Upper lobe of right lung (tissue), 1 donor: ENCODE measurements at regions not wholly inside any gene's neighbourhood (a gene's known extent, or its start where the extent isn't known, plus 50 kb on each side); places are given as distances from the start of the nearest gene placed in this dataset.
A peak's percentile ranks its signal among the peaks of the same experiment; 100 is the strongest.

Experiments used
- ATAC-seq: fragments of 200-7000 bp; cut with Tn5 transposase; one replicate; pipeline ENCODE4 v1.9.1; 2020; ENCODE audit warnings: mild to moderate bottlenecking, moderate library complexity
- DNase-seq: peaks from one replicate; pipeline ENCODE4 v3.0.0-alpha.2; 2020
- H3K27ac ChIP-seq: fragments of 200-600 bp; one replicate; pipeline ENCODE4 v1.8.0; 2022
- H3K27me3 ChIP-seq: fragments of 200-600 bp; one replicate; pipeline ENCODE4 v1.8.0; 2022; ENCODE audit warnings: mild to moderate bottlenecking
- H3K36me3 ChIP-seq: fragments of 200-600 bp; one replicate; pipeline ENCODE4 v1.8.0; 2022
- H3K4me1 ChIP-seq: fragments of 200-600 bp; one replicate; pipeline ENCODE4 v1.8.0; 2022
- H3K4me3 ChIP-seq: fragments of 200-600 bp; one replicate; pipeline ENCODE4 v1.8.0; 2022; ENCODE audit warnings: mild to moderate bottlenecking
- H3K9me3 ChIP-seq: fragments of 200-600 bp; one replicate; pipeline ENCODE4 v1.8.0; 2022
- CTCF ChIP-seq: fragments of 200-600 bp; IDR thresholded peaks from one replicate; pipeline ENCODE4 v1.8.0; 2022; ENCODE audit warnings: antibody characterized with exemption
- intact Hi-C: fragments of 100-400 bp; cut with DNase I; formaldehyde crosslinking; loops from one replicate; pipeline ENCODE4 v1.11.0; 2022
- donor health status: DM: no; HTN: yes; CAD: no; lungs with severe emphysema.

GRCh38 chr3:30435861-30436331 lies 170.5 kb upstream of the TGFBR2 start:
- intact Hi-C loops, result no loop called here
- no peak for ATAC-seq
- TF ChIP-seq CTCF, result no peak
- Histone ChIP-seq H3K4me1 (peaks cover 23% of the 10 kb centered on the region), H3K27me3 (no peaks in the 10 kb centered on the region), H3K36me3 (no peaks in the 10 kb centered on the region), H3K27ac (no peak overlapping the region), H3K4me3 (no peak overlapping the region), H3K9me3 (no peaks in the 10 kb centered on the region)
- no peak for DNase-seq

GRCh38 chr3:30437171-30437601 lies 169.2 kb upstream of the TGFBR2 start:
- peak overlapping the region; percentile 21 for H3K27ac ChIP-seq
- DNase-seq, result peak; percentile 43
- intact Hi-C loops, result no loop called here
- no peak for TF ChIP-seq CTCF
- H3K4me3 ChIP-seq, result no peak overlapping the region
- H3K9me3 ChIP-seq, result no peaks in the 10 kb centered on the region
- no peaks in the 10 kb centered on the region for H3K36me3 ChIP-seq
- H3K27me3 ChIP-seq, result no peaks in the 10 kb centered on the region
- peak; percentile 88 for ATAC-seq
- H3K4me1 ChIP-seq, result peaks cover 23% of the 10 kb centered on the region

- DNase-seq, result no peak
- no peaks in the 10 kb centered on the region for H3K27me3 ChIP-seq
- no peaks in the 10 kb centered on the region for H3K9me3 ChIP-seq
- peak; percentile 67 for ATAC-seq
- H3K4me3 ChIP-seq, result no peak overlapping the region
- no peak overlapping the region for H3K27ac ChIP-seq
- intact Hi-C loops, result no loop called here
- peaks cover 23% of the 10 kb centered on the region for H3K4me1 ChIP-seq
- TF ChIP-seq CTCF, result no peak
- no peaks in the 10 kb centered on the region for H3K36me3 ChIP-seq
Measured at GRCh38 chr3:30438126-30438525, 168.3 kb upstream of the TGFBR2 start.

GRCh38 chr3:30439451-30440053 lies 166.8 kb upstream of the TGFBR2 start:
- no peak overlapping the region for H3K4me3 ChIP-seq
- no peaks in the 10 kb centered on the region for H3K36me3 ChIP-seq
- no peaks in the 10 kb centered on the region for H3K27me3 ChIP-seq
- H3K9me3 ChIP-seq, result no peaks in the 10 kb centered on the region
- H3K27ac ChIP-seq, result no peak overlapping the region
- peaks cover 23% of the 10 kb centered on the region for H3K4me1 ChIP-seq
- intact Hi-C loops, result no loop called here
- no peak for DNase-seq
- no peak for TF ChIP-seq CTCF
- ATAC-seq, result no peak

GRCh38 chr3:30440147-30440604 lies 166.2 kb upstream of the TGFBR2 start:
- no peaks in the 10 kb centered on the region for H3K36me3 ChIP-seq
- no peak overlapping the region for H3K27ac ChIP-seq
- intact Hi-C loops, result no loop called here
- peaks cover 23% of the 10 kb centered on the region for H3K4me1 ChIP-seq
- H3K4me3 ChIP-seq, result no peak overlapping the region
- DNase-seq (no peak), ATAC-seq (peak; percentile 58)
- no peaks in the 10 kb centered on the region for H3K9me3 ChIP-seq
- no peak for TF ChIP-seq CTCF
- no peaks in the 10 kb centered on the region for H3K27me3 ChIP-seq
